Mucosa of rectum (tissue), 2 donors: ENCODE measurements at regions not wholly inside any gene's neighbourhood (a gene's known extent, or its start where the extent isn't known, plus 50 kb on each side); places are given as distances from the start of the nearest gene placed in this dataset.

Source experiments
- H3K27ac ChIP-seq, 2 donors: one replicate each; pipeline ENCODE4 v1.7.0; 2013; ENCODE audit warnings: inconsistent platforms in 2 of 2, low read depth in 2 of 2, low read length in 2 of 2
- H3K27me3 ChIP-seq, 2 donors: one replicate each; pipeline ENCODE4 v1.7.0; 2013; ENCODE audit warnings: low read length in 2 of 2; ENCODE audit not compliant: control insufficient read depth in 2 of 2, insufficient read depth in 2 of 2
- H3K36me3 ChIP-seq, 2 donors: one replicate each; pipeline ENCODE4 v1.7.0; 2013; ENCODE audit warnings: low read length in 2 of 2; ENCODE audit not compliant: control insufficient read depth in 2 of 2, insufficient read depth in 2 of 2
- H3K4me1 ChIP-seq, 2 donors: one replicate each; pipeline ENCODE4 v1.7.0; 2013; ENCODE audit warnings: low read length in 2 of 2, mild to moderate bottlenecking in 1 of 2; ENCODE audit not compliant: control insufficient read depth in 2 of 2, insufficient read depth in 2 of 2
- H3K4me3 ChIP-seq, 2 donors: one replicate each; pipeline ENCODE4 v1.7.0; 2013; ENCODE audit warnings: low read length in 2 of 2
- H3K9ac ChIP-seq, 2 donors: one replicate each; pipeline ENCODE4 v1.7.0; 2013; ENCODE audit warnings: low read length in 2 of 2, low read depth in 1 of 2, mild to moderate bottlenecking in 1 of 2
- H3K9me3 ChIP-seq, 2 donors: one replicate each; pipeline ENCODE4 v1.7.0; 2013; ENCODE audit warnings: low read length in 2 of 2; ENCODE audit not compliant: control insufficient read depth in 2 of 2
- donor health status: healthy.
- donor health status: Normal muscosa, but diverticular disease.

- Histone ChIP-seq H3K9me3 (no peaks in the 10 kb centered on the region), H3K9ac (no peak overlapping the region), H3K27me3 (no peaks in the 10 kb centered on the region), H3K27ac (no peak overlapping the region), H3K4me1 (no peaks in the 10 kb centered on the region), H3K36me3 (peaks cover 0 to 3% of the 10 kb centered on the region in 2 donors), H3K4me3 (no peak overlapping the region)
These were observed 74.9 kb downstream of the MIAT start for GRCh38 chr22:26732284-26732683.

DNA sequence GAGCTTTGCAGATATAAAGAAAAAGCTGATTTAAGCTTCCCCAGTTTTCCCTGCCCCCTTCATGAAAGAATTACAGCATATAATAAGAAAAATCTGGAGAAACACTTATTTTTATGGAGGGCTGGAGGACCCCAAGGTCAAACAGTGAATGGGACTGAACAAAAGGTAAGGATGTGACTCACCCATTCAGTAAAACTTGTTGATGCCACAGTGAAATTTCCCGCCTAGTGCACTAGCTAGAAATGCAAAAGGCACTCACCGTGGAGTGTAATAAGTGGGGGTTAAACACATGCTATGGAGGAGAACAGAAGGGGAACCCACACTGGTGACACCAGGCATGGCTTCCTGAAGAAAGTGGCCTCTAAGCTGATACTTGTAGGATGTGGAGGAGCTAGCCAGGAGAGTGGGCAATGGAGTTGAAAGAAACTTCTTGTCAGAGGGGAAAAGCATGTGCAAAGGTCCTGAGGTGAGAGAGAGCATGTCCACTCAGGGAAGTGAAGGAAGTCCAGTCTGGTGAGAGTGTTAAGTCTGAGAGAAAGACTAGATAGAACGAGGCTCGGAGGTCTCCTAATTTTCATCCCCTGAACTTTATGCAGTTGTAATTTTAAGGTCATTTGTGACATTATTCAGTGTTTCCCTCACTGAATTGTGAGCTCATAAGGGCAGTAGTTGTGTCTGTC is 77.1 kb downstream of the MIAT start:
- H3K36me3 ChIP-seq = no peaks in the 10 kb centered on the region
- no peaks in the 10 kb centered on the region for H3K27me3 ChIP-seq
- no peak overlapping the region for H3K27ac ChIP-seq
- H3K4me3 ChIP-seq = no peak overlapping the region
- no peaks in the 10 kb centered on the region for H3K4me1 ChIP-seq
- H3K9ac ChIP-seq = no peak overlapping the region
- H3K9me3 ChIP-seq = no peaks in the 10 kb centered on the region

- Histone ChIP-seq H3K4me1 (no peaks in the 10 kb centered on the region), H3K9ac (no peak overlapping the region), H3K27ac (no peak overlapping the region)
These were observed 77.6 kb downstream of the MIAT start for GRCh38 chr22:26735019-26735409.

DNA sequence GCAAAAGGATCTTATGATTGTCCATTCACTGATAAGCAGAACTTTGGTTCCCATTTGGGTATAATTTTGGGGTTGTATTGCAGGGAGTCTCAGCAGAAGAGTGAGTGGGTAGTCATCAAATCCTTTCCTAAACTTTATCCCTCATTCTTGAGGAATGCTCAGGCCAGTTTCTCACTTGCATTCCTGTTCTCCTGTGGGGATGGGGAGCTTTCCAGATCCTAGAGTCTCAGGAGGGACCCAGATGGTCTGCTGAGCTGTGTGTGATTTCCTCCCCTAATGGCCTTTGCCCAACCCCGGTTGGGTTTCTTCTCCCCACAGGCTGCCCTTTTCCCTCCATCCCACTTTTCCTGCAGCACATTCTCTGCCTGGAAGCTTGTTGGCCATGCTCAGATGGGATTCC is 79.9 kb downstream of the MIAT start:
- no peaks in the 10 kb centered on the region for H3K9me3 ChIP-seq
- H3K27me3 ChIP-seq = no peaks in the 10 kb centered on the region
- H3K4me1 ChIP-seq = no peaks in the 10 kb centered on the region
- no peak overlapping the region for H3K9ac ChIP-seq
- no peak overlapping the region for H3K4me3 ChIP-seq
- no peaks in the 10 kb centered on the region for H3K36me3 ChIP-seq
- H3K27ac ChIP-seq = no peak overlapping the region

More at GRCh38 chr22:26735019-26735409, 77.6 kb downstream of the MIAT start:
- H3K9me3 ChIP-seq = no peaks in the 10 kb centered on the region
- H3K4me3 ChIP-seq = no peak overlapping the region
- H3K27me3 ChIP-seq = no peaks in the 10 kb centered on the region
- no peaks in the 10 kb centered on the region for H3K36me3 ChIP-seq

- H3K4me1 ChIP-seq = no peaks in the 10 kb centered on the region
- no peak overlapping the region for H3K4me3 ChIP-seq
- H3K9ac ChIP-seq = no peak overlapping the region
- H3K9me3 ChIP-seq = no peaks in the 10 kb centered on the region
- no peak overlapping the region for H3K27ac ChIP-seq
- peaks cover 0 to 4% of the 10 kb centered on the region in 2 donors for H3K36me3 ChIP-seq
- no peaks in the 10 kb centered on the region for H3K27me3 ChIP-seq
These were observed 82.9 kb downstream of the MIAT start for GRCh38 chr22:26740253-26740652.

DNA sequence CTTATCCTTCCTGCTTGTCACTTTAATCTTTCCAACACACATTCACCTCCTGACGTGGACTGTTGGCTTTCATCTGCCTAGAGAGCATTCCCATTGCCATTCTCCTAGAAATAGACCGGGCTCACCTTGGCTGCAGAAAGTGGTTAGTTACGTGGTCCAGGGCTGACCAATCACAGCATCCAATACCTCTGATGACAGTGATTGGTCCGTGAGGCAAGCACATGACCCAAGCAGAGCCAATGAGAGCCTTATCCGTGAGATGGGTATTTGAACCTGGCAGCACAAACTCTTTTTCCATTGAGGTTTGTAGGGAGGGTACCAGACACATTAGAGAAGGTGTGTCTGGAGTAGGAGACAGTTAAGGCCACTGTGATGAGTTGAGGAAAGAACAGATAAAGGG is 85.8 kb downstream of the MIAT start:
- no peaks in the 10 kb centered on the region for H3K4me1 ChIP-seq
- H3K9ac ChIP-seq = no peak overlapping the region
- H3K9me3 ChIP-seq = no peaks in the 10 kb centered on the region
- H3K27ac ChIP-seq = no peak overlapping the region
- no peak overlapping the region for H3K4me3 ChIP-seq
- peaks cover 0 to 4% of the 10 kb centered on the region in 2 donors for H3K36me3 ChIP-seq
- no peaks in the 10 kb centered on the region for H3K27me3 ChIP-seq

GRCh38 chr22:26744892-26745808 is 87.8 kb downstream of the MIAT start:
- no peaks in the 10 kb centered on the region for H3K4me1 ChIP-seq
- peak overlapping the region; percentile 2 to 54 for H3K27ac ChIP-seq
- H3K4me3 ChIP-seq = no peak overlapping the region
- H3K27me3 ChIP-seq = no peaks in the 10 kb centered on the region
- no peaks in the 10 kb centered on the region for H3K9me3 ChIP-seq
- H3K36me3 ChIP-seq = peaks cover 0 to 4% of the 10 kb centered on the region in 2 donors
- no peak overlapping the region for H3K9ac ChIP-seq

DNA sequence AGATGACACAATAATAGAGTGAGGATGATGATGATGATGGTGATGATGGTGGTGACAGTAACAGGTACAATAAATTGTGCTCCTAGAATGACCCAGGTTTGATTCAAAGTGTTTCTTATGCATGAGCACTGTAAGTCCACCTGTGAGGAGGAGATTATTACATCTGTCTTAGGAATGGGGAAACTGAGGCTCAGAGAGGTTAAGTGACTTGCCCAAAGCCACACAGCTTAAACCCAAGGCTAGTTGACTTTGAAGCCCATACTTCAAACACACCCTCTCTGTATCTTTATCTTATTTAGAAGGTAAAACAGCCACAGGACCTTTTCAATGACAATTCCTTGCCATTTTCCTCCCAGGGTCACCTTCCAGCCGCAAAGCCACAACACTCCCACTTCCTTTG is 88.9 kb downstream of the MIAT start:
- H3K27me3 ChIP-seq = no peaks in the 10 kb centered on the region
- no peaks in the 10 kb centered on the region for H3K9me3 ChIP-seq
- H3K4me1 ChIP-seq = no peaks in the 10 kb centered on the region
- no peak overlapping the region for H3K9ac ChIP-seq
- peaks cover 0 to 4% of the 10 kb centered on the region in 2 donors for H3K36me3 ChIP-seq
- no peak overlapping the region for H3K4me3 ChIP-seq
- H3K27ac ChIP-seq = no peak overlapping the region

DNA sequence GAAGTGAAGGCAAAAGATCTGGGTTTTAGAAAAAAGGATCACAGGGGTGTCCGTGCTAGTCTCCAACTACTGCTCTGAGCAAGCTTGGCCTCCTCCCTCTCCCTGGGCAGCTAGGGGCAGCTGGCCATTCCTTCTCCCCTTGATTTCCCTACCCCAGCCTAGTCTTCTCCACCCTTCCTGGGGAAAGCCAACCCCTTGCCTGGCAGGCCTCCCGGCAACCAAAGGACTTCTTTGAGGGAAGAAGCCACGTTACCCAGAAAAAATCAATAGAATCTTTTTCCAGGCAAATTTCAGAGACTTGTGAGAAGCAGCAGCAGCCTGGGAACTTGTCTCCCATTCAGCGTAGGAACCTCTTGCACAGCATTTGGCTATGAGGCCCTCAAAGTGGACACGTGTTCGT is 91.5 kb downstream of the MIAT start:
- no peaks in the 10 kb centered on the region for H3K36me3 ChIP-seq
- no peaks in the 10 kb centered on the region for H3K27me3 ChIP-seq
- H3K4me1 ChIP-seq = no peaks in the 10 kb centered on the region
- H3K27ac ChIP-seq = no peak overlapping the region
- H3K9ac ChIP-seq = no peak overlapping the region
- no peaks in the 10 kb centered on the region for H3K9me3 ChIP-seq
- no peak overlapping the region for H3K4me3 ChIP-seq

- Histone ChIP-seq H3K4me1 (no peaks in the 10 kb centered on the region), H3K27me3 (no peaks in the 10 kb centered on the region), H3K27ac (no peak overlapping the region), H3K9ac (no peak overlapping the region), H3K36me3 (no peaks in the 10 kb centered on the region), H3K9me3 (no peaks in the 10 kb centered on the region), H3K4me3 (no peak overlapping the region)
These were observed 93.8 kb downstream of the MIAT start for GRCh38 chr22:26751217-26751616.
